B cell (primary cell): ENCODE measurements at regions not wholly inside any gene's neighbourhood (a gene's known extent, or its start where the extent isn't known, plus 50 kb on each side); places are given as distances from the start of the nearest gene placed in this dataset.
"Not testable (repeated sequence)": the region's sequence is repeated elsewhere in the genome, so short reads cannot be mapped to it uniquely, and the experiment has no call there.

Experiments used
- ATAC-seq: fragments of 200-7000 bp; cut with Tn5 transposase; one replicate; pipeline ENCODE4 v1.10.0; 2021; ENCODE audit warnings: low read depth, mild to moderate bottlenecking, moderate number of reproducible peaks, moderate library complexity
- CTCF ChIA-PET: fragments of 350-600 bp; sonication (Branson Sonifier 250); formaldehyde crosslinking; loops from one replicate; lab custom pipeline; 2021; ENCODE audit warnings: antibody characterized with exemption, inconsistent platforms; lab: Charles Lee
- POLR2A ChIA-PET: fragments of 350-600 bp; sonication (Branson Sonifier 250); formaldehyde crosslinking; loops from one replicate; lab custom pipeline; 2021; ENCODE audit warnings: antibody characterized with exemption; lab: Charles Lee
- DNase-seq: peaks from one replicate; pipeline ENCODE4 v3.0.0; 2013
- H2AFZ ChIP-seq: 2 replicates; pipeline ENCODE4 v1.6.1; 2012; ENCODE audit warnings: mild to moderate bottlenecking, low read depth, low read length; ENCODE audit not compliant: insufficient read depth, poor library complexity, severe bottlenecking
- H3K27ac ChIP-seq, 2 donors: 1 replicate in 1 of 2; 2 replicates in 1 of 2; pipeline ENCODE4 v1.5.1; 2012 to 2013; ENCODE audit warnings: low read length in 2 of 2, mild to moderate bottlenecking in 2 of 2, moderate library complexity in 1 of 2
- H3K27me3 ChIP-seq, 4 experiments: fragments of 200-600 bp in 1 of 4; sonication (generic) in 1 of 4; replicated peaks in 1 of 4; 1 replicate in 2 of 4; 2 replicates in 2 of 4; pipeline versions ENCODE4 v1.6.1 to v1.7.0; 2013 to 2016; ENCODE audit warnings: low read length in 3 of 4, mild to moderate bottlenecking in 2 of 4, mixed read lengths in 1 of 4, moderate library complexity in 1 of 4; ENCODE audit not compliant: insufficient read depth in 4 of 4, control insufficient read depth in 3 of 4; ENCODE audit errors: control extremely low read depth in 1 of 4
- H3K36me3 ChIP-seq, 2 experiments: replicated peaks in 1 of 2; 1 replicate in 1 of 2; 2 replicates in 1 of 2; pipeline versions ENCODE4 v1.6.1 to v1.7.1; 2013; ENCODE audit warnings: low read length in 1 of 2; ENCODE audit not compliant: insufficient read depth in 2 of 2, control insufficient read depth in 1 of 2; ENCODE audit errors: control extremely low read depth in 1 of 2, extremely low read depth in 1 of 2
- H3K4me1 ChIP-seq, 2 donors: fragments of 200-600 bp in 1 of 2; sonication (generic) in 1 of 2; 1 replicate in 1 of 2; 2 replicates in 1 of 2; pipeline versions ENCODE4 v1.5.1 to v1.6.1; 2013 to 2017; ENCODE audit warnings: low read length in 2 of 2; ENCODE audit not compliant: control insufficient read depth in 2 of 2, insufficient read depth in 2 of 2
- H3K4me2 ChIP-seq: replicated peaks from 2 replicates; pipeline ENCODE3; 2012; ENCODE audit warnings: mild to moderate bottlenecking, low read depth, low read length; ENCODE audit not compliant: poor library complexity, severe bottlenecking
- H3K4me3 ChIP-seq, 5 experiments: fragments of 200-600 bp in 1 of 5; sonication (generic) in 1 of 5; 1 replicate in 3 of 5; 2 replicates in 2 of 5; pipeline versions ENCODE4 v1.5.1 to v1.7.0; 2011 to 2016; ENCODE audit warnings: low read length in 4 of 5, mild to moderate bottlenecking in 4 of 5, low read depth in 2 of 5, control low read depth in 1 of 5, moderate library complexity in 1 of 5; ENCODE audit not compliant: insufficient read depth in 1 of 5; ENCODE audit errors: control extremely low read depth in 1 of 5, extremely low read depth in 1 of 5
- H3K79me2 ChIP-seq: fragments of 200-600 bp; sonication (generic); one replicate; pipeline ENCODE4 v1.6.0; 2016; ENCODE audit warnings: low read length; ENCODE audit not compliant: control insufficient read depth, insufficient read depth
- H3K9ac ChIP-seq: fragments of 200-600 bp; sonication (generic); 2 replicates; pipeline ENCODE4 v1.6.1; 2017; ENCODE audit warnings: mild to moderate bottlenecking, low read length, moderate library complexity
- H3K9me3 ChIP-seq, 3 donors: one replicate each; pipeline versions ENCODE4 v1.6.1 to v1.7.1; 2013; ENCODE audit warnings: low read length in 2 of 3; ENCODE audit not compliant: control insufficient read depth in 2 of 3, insufficient read depth in 1 of 3; ENCODE audit errors: control extremely low read depth in 1 of 3
- H4K20me1 ChIP-seq: 2 replicates; pipeline ENCODE4 v1.6.0; 2012; ENCODE audit warnings: mild to moderate bottlenecking, low read length; ENCODE audit not compliant: insufficient read depth, control insufficient read depth, poor library complexity, severe bottlenecking
- H3K27ac Mint-ChIP-seq: one replicate; pipeline ENCODE4 v1.8.0; 2021; ENCODE audit warnings: mixed read lengths
- H3K27me3 Mint-ChIP-seq: one replicate; pipeline ENCODE4 v1.8.0; 2021; ENCODE audit warnings: mixed read lengths
- H3K4me1 Mint-ChIP-seq: one replicate; pipeline ENCODE4 v1.8.0; 2021; ENCODE audit warnings: mixed read lengths
- H3K4me3 Mint-ChIP-seq: one replicate; pipeline ENCODE4 v1.8.0; 2021; ENCODE audit warnings: mixed read lengths
- H3K9me3 Mint-ChIP-seq: one replicate; pipeline ENCODE4 v1.8.0; 2022; ENCODE audit warnings: mixed read lengths; ENCODE audit not compliant: insufficient read depth
- WGBS: methylation state at CpG from one replicate; pipeline ENCODE4 v1.1.5; 2013; ENCODE audit warnings: missing lambda C conversion rate; ENCODE audit not compliant: insufficient coverage; 5-methylcytosine and 5-hydroxymethylcytosine counted together
- intact Hi-C: fragments of 100-400 bp; cut with micrococcal nuclease; formaldehyde crosslinking; loops from one replicate; pipeline ENCODE4 v1.10.0; 2022

- H3K4me2 ChIP-seq, POLR2A ChIA-PET, H3K4me1 Mint-ChIP-seq, H3K27ac Mint-ChIP-seq, H3K27me3 ChIP-seq, intact Hi-C loops, H4K20me1 ChIP-seq, DNase-seq, H3K27ac ChIP-seq, H3K79me2 ChIP-seq, H3K9ac ChIP-seq, H3K4me3 Mint-ChIP-seq, H3K4me3 ChIP-seq, H3K4me1 ChIP-seq, H2AFZ ChIP-seq, H3K27me3 Mint-ChIP-seq, ATAC-seq, H3K36me3 ChIP-seq, H3K9me3 ChIP-seq, CTCF ChIA-PET, H3K9me3 Mint-ChIP-seq: not testable (repeated sequence)
- 98% methylated on average over 7 of the region's 28 CpGs for WGBS
Observed at GRCh38 chr2:132220589-132220988, 58.8 kb upstream of the ANKRD30BL start.

GRCh38 chr2:132221886-132222285 is 60.1 kb upstream of the ANKRD30BL start:
- H3K27ac ChIP-seq, DNase-seq, H3K9me3 ChIP-seq, H3K9ac ChIP-seq, H3K4me3 Mint-ChIP-seq, H3K4me1 ChIP-seq, H3K79me2 ChIP-seq, H3K4me3 ChIP-seq, POLR2A ChIA-PET, H3K27ac Mint-ChIP-seq, CTCF ChIA-PET, H3K9me3 Mint-ChIP-seq, ATAC-seq, H2AFZ ChIP-seq, H3K27me3 ChIP-seq, H3K4me2 ChIP-seq, intact Hi-C loops, H3K27me3 Mint-ChIP-seq, H3K4me1 Mint-ChIP-seq, H3K36me3 ChIP-seq, H4K20me1 ChIP-seq: not testable (repeated sequence)
- no CpG with 5 or more reads among the region's 30 CpGs for WGBS
